ENCODE measurements at regions not wholly inside any gene's neighbourhood (a gene's known extent, or its start where the extent isn't known, plus 50 kb on each side); places are given as distances from the start of the nearest gene placed in this dataset.

DNA sequence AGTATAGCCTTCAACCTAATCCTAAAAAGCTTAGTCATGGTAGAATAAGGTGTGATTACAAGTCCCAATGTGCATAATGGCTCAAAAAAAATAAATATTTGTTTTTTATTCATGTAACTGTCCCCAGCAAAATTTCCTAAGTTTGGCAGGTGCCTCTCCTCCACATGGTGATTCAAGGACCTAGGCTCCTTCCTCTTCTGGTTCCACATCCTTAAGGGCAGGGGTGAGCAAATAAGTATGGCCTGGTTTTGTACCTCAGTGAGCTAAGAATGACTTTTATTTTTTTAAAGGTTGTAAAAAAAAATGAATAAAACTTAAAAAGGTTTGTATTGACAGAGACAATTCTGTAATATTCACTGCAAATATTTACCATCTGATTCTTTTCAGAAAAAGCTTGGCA lies 343.5 kb upstream of the UBE2E2 start:
- FAIRE-seq: no peak
- Histone ChIP-seq H3K27me3 (ENCODE audit: control insufficient read depth in 1 of 2, insufficient read depth in 2 of 2, low read length in 2 of 2) (no peaks in the 10 kb centered on the region), H3K27ac (ENCODE audit: extremely low read length, insufficient read depth, low read length) (no peak overlapping the region), H3K4me1 (ENCODE audit: insufficient read depth, low read length) (no peaks in the 10 kb centered on the region), H3K36me3 (replicated peaks in 1 of 2; ENCODE audit: control insufficient read depth in 1 of 2, insufficient read depth in 2 of 2, low read length in 2 of 2) (no peaks in the 10 kb centered on the region), H3K4me3 (replicated peaks in 1 of 3; ENCODE audit: insufficient read depth in 1 of 3, low read depth in 2 of 3, low read length in 3 of 3) (no peak overlapping the region), H3K79me2 (ENCODE audit: insufficient read depth, low read length) (no peaks in the 10 kb centered on the region), H3K9me3 (ENCODE audit: low read length) (no peaks in the 10 kb centered on the region), H3K4me2 (ENCODE audit: low read depth, low read length) (no peak overlapping the region), H2AFZ (ENCODE audit: low read length) (no peak overlapping the region), H4K20me1 (ENCODE audit: insufficient read depth, low read length) (no peaks in the 10 kb centered on the region), H3K9ac (ENCODE audit: insufficient read depth, low read depth, low read length) (no peak overlapping the region)
- CTCF ChIA-PET (ENCODE audit: low intra/inter-chr PET ratio, low total read pairs): no interaction called here
- POLR2A ChIA-PET: no interaction called here
- DNase-seq (ENCODE audit: low spot score): no peak
- TF ChIP-seq SPEN (CRISPR knock-in tag; IDR thresholded peaks at IDR 0.05; ENCODE audit: low read depth) (no peak), ZNF44 (CRISPR knock-in tag; IDR thresholded peaks at IDR 0.05) (no peak), ZNF546 (CRISPR knock-in tag; conservative IDR thresholded peaks at IDR 0.05) (no peak), PLRG1 (conservative IDR thresholded peaks at IDR 0.05) (no peak), ZNF614 (CRISPR knock-in tag; IDR thresholded peaks at IDR 0.05; ENCODE audit: borderline replicate concordance) (no peak), TEAD2 (CRISPR knock-in tag; IDR thresholded peaks at IDR 0.05) (no peak), ATF7-NPFF (CRISPR knock-in tag; IDR thresholded peaks at IDR 0.05; ENCODE audit: low read depth) (no peak), SIN3B (IDR thresholded peaks at IDR 0.05; ENCODE audit: low read length) (no peak)
- TF ChIP-seq, protein P1, sequence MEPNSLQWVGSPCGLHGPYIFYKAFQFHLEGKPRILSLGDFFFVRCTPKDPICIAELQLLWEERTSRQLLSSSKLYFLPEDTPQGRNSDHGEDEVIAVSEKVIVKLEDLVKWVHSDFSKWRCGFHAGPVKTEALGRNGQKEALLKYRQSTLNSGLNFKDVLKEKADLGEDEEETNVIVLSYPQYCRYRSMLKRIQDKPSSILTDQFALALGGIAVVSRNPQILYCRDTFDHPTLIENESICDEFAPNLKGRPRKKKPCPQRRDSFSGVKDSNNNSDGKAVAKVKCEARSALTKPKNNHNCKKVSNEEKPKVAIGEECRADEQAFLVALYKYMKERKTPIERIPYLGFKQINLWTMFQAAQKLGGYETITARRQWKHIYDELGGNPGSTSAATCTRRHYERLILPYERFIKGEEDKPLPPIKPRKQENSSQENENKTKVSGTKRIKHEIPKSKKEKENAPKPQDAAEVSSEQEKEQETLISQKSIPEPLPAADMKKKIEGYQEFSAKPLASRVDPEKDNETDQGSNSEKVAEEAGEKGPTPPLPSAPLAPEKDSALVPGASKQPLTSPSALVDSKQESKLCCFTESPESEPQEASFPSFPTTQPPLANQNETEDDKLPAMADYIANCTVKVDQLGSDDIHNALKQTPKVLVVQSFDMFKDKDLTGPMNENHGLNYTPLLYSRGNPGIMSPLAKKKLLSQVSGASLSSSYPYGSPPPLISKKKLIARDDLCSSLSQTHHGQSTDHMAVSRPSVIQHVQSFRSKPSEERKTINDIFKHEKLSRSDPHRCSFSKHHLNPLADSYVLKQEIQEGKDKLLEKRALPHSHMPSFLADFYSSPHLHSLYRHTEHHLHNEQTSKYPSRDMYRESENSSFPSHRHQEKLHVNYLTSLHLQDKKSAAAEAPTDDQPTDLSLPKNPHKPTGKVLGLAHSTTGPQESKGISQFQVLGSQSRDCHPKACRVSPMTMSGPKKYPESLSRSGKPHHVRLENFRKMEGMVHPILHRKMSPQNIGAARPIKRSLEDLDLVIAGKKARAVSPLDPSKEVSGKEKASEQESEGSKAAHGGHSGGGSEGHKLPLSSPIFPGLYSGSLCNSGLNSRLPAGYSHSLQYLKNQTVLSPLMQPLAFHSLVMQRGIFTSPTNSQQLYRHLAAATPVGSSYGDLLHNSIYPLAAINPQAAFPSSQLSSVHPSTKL (CRISPR knock-in tag; IDR thresholded peaks at IDR 0.05): no peak
- TF ChIP-seq, protein P2, sequence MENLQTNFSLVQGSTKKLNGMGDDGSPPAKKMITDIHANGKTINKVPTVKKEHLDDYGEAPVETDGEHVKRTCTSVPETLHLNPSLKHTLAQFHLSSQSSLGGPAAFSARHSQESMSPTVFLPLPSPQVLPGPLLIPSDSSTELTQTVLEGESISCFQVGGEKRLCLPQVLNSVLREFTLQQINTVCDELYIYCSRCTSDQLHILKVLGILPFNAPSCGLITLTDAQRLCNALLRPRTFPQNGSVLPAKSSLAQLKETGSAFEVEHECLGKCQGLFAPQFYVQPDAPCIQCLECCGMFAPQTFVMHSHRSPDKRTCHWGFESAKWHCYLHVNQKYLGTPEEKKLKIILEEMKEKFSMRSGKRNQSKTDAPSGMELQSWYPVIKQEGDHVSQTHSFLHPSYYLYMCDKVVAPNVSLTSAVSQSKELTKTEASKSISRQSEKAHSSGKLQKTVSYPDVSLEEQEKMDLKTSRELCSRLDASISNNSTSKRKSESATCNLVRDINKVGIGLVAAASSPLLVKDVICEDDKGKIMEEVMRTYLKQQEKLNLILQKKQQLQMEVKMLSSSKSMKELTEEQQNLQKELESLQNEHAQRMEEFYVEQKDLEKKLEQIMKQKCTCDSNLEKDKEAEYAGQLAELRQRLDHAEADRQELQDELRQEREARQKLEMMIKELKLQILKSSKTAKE (CRISPR knock-in tag; IDR thresholded peaks at IDR 0.05; ENCODE audit: borderline replicate concordance): no peak
- TF ChIP-seq, protein P3, sequence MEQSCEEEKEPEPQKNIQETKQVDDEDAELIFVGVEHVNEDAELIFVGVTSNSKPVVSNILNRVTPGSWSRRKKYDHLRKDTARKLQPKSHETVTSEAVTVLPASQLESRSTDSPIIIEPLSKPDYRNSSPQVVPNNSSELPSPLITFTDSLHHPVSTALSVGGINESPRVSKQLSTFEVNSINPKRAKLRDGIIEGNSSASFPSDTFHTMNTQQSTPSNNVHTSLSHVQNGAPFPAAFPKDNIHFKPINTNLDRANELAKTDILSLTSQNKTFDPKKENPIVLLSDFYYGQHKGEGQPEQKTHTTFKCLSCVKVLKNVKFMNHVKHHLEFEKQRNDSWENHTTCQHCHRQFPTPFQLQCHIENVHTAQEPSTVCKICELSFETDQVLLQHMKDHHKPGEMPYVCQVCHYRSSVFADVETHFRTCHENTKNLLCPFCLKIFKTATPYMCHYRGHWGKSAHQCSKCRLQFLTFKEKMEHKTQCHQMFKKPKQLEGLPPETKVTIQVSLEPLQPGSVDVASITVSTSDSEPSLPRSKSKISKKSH (CRISPR knock-in tag; IDR thresholded peaks at IDR 0.05; ENCODE audit: borderline replicate concordance): no peak
- TF ChIP-seq, protein P4, sequence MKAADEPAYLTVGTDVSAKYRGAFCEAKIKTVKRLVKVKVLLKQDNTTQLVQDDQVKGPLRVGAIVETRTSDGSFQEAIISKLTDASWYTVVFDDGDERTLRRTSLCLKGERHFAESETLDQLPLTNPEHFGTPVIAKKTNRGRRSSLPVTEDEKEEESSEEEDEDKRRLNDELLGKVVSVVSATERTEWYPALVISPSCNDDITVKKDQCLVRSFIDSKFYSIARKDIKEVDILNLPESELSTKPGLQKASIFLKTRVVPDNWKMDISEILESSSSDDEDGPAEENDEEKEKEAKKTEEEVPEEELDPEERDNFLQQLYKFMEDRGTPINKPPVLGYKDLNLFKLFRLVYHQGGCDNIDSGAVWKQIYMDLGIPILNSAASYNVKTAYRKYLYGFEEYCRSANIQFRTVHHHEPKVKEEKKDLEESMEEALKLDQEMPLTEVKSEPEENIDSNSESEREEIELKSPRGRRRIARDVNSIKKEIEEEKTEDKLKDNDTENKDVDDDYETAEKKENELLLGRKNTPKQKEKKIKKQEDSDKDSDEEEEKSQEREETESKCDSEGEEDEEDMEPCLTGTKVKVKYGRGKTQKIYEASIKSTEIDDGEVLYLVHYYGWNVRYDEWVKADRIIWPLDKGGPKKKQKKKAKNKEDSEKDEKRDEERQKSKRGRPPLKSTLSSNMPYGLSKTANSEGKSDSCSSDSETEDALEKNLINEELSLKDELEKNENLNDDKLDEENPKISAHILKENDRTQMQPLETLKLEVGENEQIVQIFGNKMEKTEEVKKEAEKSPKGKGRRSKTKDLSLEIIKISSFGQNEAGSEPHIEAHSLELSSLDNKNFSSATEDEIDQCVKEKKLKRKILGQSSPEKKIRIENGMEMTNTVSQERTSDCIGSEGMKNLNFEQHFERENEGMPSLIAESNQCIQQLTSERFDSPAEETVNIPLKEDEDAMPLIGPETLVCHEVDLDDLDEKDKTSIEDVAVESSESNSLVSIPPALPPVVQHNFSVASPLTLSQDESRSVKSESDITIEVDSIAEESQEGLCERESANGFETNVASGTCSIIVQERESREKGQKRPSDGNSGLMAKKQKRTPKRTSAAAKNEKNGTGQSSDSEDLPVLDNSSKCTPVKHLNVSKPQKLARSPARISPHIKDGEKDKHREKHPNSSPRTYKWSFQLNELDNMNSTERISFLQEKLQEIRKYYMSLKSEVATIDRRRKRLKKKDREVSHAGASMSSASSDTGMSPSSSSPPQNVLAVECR (CRISPR knock-in tag; IDR thresholded peaks at IDR 0.05; ENCODE audit: borderline replicate concordance): no peak
- ATAC-seq: no peak
- in situ Hi-C loops (cut with HindIII; ENCODE audit: extremely low pct_ligation_motif_present, low pct_unique_long_range_greater_than_20kb): no loop called here
- BruUV-seq (replicated peaks): no TSS peak
- intact Hi-C loops (cut with micrococcal nuclease; ENCODE audit: unreplicated experiment): no loop called here

Data from HepG2 (cell line).